Dendritic cell treated with granulocyte-macrophage colony-stimulating factor and Interleukin-4, amounts not matched to agents 40 ng/mL and 50 ng/mL, for 4 days (primary cell): ENCODE measurements at regions not wholly inside any gene's neighbourhood (a gene's known extent, or its start where the extent isn't known, plus 50 kb on each side); places are given as distances from the start of the nearest gene placed in this dataset.

ENCODE experiments used
- H3K27ac Mint-ChIP-seq: one replicate; pipeline ENCODE4 v1.8.0; 2022; ENCODE audit warnings: mild to moderate bottlenecking, mixed read lengths
- H3K27me3 Mint-ChIP-seq: one replicate; pipeline ENCODE4 v1.8.0; 2022; ENCODE audit warnings: mild to moderate bottlenecking, mixed read lengths
- H3K36me3 Mint-ChIP-seq: one replicate; pipeline ENCODE4 v1.8.0; 2022; ENCODE audit warnings: low read depth, mixed read lengths
- H3K4me1 Mint-ChIP-seq: one replicate; pipeline ENCODE4 v1.8.0; 2022; ENCODE audit warnings: low read depth, mixed read lengths
- H3K4me3 Mint-ChIP-seq: one replicate; pipeline ENCODE4 v1.8.0; 2022; ENCODE audit warnings: mild to moderate bottlenecking, moderate library complexity, mixed read lengths
- H3K9me3 Mint-ChIP-seq: one replicate; pipeline ENCODE4 v1.8.0; 2022; ENCODE audit warnings: mixed read lengths
- intact Hi-C: fragments of 100-400 bp; cut with micrococcal nuclease; formaldehyde crosslinking; loops from one replicate; pipeline ENCODE4 v1.15.0; 2022

DNA sequence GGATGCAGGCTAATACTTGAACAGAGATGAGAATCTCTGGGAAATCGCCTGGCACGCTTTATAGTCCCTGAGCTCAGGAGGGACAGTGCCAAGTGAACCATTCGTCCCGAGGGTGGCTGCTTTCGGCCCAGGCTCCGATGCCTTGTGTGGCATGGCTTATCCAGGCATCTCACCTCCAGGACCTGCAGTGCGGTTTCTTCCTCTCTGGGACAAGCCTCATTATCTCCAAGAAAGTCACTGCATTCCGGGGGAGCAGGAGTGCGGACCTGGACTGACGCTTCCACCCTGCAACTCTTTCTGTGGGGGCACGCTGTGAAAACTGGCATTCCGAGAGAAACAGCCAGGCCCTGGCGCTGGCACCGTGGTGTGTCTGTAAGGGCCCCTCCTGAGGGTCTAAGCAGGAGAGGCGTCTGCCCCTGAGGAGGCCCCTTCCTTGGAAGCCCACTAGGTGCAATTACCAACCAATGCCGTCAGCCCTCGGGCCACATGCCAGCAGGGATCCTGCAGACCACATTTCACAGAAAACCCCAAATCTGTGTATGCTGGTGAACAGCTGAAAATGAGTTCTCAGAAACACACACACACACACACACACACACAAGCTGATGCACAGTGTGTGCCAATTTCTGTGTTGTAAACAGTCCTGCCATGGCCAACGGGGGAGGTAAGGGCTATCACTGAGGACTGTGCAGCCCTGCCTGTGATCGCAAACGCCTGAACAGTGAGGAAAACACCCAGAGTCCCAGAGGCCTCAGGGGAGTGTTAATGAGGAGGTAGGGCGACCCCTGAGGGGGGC lies 351.9 kb upstream of the SALL3 start:
- H3K27ac Mint-ChIP-seq = no peak overlapping the region
- peaks cover 5% of the 10 kb centered on the region for H3K4me1 Mint-ChIP-seq
- intact Hi-C loops = no loop called here
- H3K36me3 Mint-ChIP-seq = no peaks in the 10 kb centered on the region
- no peaks in the 10 kb centered on the region for H3K9me3 Mint-ChIP-seq
- H3K4me3 Mint-ChIP-seq = no peak overlapping the region
- peaks cover 26% of the 10 kb centered on the region for H3K27me3 Mint-ChIP-seq

DNA sequence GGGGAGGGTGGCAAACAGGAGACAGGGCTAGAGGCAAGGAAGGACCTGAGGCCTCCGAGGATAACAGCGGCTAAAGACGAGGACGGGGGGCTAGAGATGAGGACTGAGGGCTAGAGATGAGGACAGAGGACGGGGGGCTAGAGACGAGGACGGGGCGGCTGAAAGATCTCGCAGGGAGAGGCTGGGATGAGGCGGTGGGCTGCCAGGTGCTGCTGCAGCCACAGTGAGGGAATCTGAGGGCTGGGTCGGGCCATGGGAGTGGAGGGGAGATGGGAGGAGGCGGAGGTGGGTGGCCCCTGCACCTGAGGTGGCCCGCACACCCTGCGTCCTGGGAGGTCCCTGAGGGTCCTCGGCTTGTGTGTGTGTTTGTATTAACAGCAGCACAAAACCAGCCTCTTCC lies 350.2 kb upstream of the SALL3 start:
- no peaks in the 10 kb centered on the region for H3K9me3 Mint-ChIP-seq
- no peak overlapping the region for H3K4me3 Mint-ChIP-seq
- H3K36me3 Mint-ChIP-seq = no peaks in the 10 kb centered on the region
- no peak overlapping the region for H3K27ac Mint-ChIP-seq
- peaks cover 15% of the 10 kb centered on the region for H3K27me3 Mint-ChIP-seq
- H3K4me1 Mint-ChIP-seq = peaks cover 5% of the 10 kb centered on the region
- intact Hi-C loops = no loop called here

DNA sequence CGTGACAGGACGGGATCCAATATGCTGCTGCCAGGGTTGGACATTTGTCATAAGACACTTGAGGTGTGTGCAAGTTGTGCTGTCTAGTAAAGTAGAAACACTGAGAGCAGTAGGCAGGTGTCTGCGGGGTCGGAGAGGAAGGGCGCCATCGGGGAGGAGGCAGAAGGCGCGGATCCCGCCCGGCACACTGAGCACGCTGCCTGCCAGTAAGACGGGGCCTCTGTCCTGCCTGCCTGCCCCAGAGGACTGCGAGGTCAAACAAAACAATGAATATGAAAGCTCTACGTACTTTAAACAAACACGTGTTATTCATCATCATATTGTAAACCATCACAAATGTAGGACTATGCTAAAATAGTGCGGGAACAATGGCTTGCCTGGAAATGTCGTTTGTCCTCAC lies 349.3 kb upstream of the SALL3 start:
- no peaks in the 10 kb centered on the region for H3K9me3 Mint-ChIP-seq
- H3K27ac Mint-ChIP-seq = no peak overlapping the region
- H3K4me1 Mint-ChIP-seq = peaks cover 4% of the 10 kb centered on the region
- intact Hi-C loops = no loop called here
- H3K4me3 Mint-ChIP-seq = no peak overlapping the region
- no peaks in the 10 kb centered on the region for H3K36me3 Mint-ChIP-seq
- H3K27me3 Mint-ChIP-seq = peaks cover 7% of the 10 kb centered on the region

DNA sequence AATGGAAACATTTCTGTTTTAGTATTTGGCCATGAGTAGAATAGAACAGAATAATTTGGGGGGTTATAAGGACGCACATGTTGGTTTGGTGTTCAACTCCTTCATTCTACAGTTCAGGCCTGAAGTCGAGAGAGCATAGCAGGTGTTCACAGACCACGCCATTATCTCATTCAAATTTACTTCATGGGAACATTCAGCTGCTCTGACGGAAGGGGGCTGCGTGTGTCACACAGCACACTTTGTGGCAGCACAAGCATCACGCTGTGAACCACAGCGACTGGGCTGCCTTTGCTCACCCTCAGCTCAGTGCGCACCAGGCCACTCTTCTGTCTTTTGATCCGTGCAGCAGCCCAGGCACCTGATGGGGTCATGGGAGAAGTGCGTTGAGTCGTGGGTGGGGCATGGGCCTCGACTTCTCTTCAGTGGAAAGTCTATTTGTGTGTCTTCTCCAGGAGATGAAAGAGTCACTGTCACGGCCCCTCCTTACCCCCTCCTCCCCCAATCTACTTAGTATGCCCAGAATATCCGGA lies 348.6 kb upstream of the SALL3 start:
- Mint-ChIP-seq H3K4me1 (no peaks in the 10 kb centered on the region), H3K27me3 (peaks cover 5% of the 10 kb centered on the region), H3K9me3 (peaks cover 6% of the 10 kb centered on the region), H3K36me3 (no peaks in the 10 kb centered on the region), H3K27ac (no peak overlapping the region), H3K4me3 (no peak overlapping the region)
- intact Hi-C loops = no loop called here

DNA sequence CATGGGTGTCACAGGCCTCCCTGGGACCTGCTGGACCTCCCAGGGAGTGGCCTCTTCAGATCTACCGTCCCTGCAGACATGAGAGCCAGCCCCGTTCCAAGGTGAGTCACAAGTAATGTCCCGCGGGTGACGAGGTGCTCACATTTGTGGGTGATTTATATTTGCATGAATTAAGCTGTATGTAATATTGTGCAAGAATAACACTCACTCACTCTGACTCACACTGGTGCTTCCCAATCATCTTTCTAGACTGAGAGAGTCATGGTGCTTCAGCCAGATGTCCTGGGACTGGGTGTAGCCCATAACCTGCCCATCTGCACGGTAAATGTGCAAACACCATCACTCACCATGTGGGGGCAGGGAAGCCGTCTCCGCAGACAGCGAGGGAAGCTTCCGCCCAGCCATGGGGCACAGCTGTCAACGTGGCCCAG lies 347.5 kb upstream of the SALL3 start:
- H3K36me3 Mint-ChIP-seq = no peaks in the 10 kb centered on the region
- H3K9me3 Mint-ChIP-seq = peaks cover 16% of the 10 kb centered on the region
- no peak overlapping the region for H3K27ac Mint-ChIP-seq
- H3K4me1 Mint-ChIP-seq = no peaks in the 10 kb centered on the region
- H3K27me3 Mint-ChIP-seq = peaks cover 5% of the 10 kb centered on the region
- intact Hi-C loops = no loop called here
- no peak overlapping the region for H3K4me3 Mint-ChIP-seq

DNA sequence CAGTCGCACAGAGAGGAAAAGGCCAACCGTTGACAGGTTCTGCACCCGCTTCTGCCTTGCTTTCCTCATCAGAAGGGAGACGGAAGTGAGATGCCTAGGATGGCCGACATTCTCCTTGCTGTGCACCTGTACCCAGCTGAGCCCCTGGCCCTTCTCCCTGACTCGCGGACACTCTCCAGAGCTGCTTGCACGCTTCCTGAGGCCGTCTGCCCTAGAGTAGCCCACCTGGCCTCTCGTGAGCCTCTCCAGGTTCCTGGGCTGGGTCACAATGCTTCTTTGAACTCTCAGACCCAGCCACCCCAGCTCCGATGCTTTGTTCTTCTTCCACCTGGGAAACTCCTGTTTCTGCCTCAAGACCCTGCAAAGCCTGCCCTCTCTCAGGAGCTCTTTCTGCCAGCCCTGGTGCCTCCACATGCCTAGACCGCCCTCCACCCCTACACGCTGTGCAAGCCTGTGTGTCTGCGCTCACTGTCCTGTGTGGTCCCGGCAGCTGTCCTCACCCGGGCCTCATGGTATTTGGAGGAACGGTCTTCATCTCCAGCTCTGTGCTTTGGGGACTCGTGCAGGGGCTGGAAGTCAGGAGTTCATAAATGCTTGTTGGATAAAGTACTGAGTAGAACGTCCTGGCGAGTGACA lies 345.4 kb upstream of the SALL3 start:
- Mint-ChIP-seq H3K4me1 (peaks cover 5% of the 10 kb centered on the region), H3K4me3 (no peak overlapping the region), H3K27me3 (no peaks in the 10 kb centered on the region), H3K36me3 (no peaks in the 10 kb centered on the region), H3K9me3 (peaks cover 16% of the 10 kb centered on the region), H3K27ac (no peak overlapping the region)
- intact Hi-C loops = no loop called here

DNA sequence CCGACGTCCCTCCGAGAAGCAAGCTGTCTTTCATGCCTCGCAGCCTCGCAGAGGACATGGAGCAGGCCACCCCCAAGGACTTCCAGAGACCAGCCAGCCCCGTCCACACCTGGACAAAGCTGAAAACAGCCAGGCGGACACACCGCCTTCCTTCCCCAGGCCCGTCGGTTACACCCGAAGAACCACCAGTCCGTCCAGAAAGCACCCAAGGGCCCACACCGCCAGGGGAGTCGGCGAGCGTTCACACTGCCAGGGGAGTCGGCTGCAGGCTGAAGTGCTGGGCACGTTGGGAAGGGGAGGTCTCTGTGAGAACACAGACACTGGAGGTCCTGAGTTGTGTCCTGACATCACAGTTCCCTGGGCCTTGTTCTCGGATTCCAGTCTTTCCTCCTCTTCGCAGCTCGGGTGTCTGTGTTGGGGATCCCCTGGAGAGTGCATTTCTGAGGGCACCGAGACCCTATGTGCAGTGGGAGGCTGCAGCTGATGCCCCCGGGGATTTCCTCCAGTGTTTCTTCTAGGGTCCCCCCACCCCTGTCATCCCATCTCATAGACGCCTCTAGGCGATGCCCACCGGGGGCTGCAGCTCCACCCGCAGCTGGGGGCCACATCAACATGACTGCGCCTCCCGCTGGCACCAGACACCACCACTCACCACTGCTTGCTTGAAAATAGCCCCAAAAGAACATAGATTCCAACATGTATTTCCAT lies 344.4 kb upstream of the SALL3 start:
- H3K9me3 Mint-ChIP-seq = peaks cover 16% of the 10 kb centered on the region
- peaks cover 7% of the 10 kb centered on the region for H3K27me3 Mint-ChIP-seq
- H3K27ac Mint-ChIP-seq = no peak overlapping the region
- no peaks in the 10 kb centered on the region for H3K36me3 Mint-ChIP-seq
- no peak overlapping the region for H3K4me3 Mint-ChIP-seq
- peaks cover 9% of the 10 kb centered on the region for H3K4me1 Mint-ChIP-seq
- intact Hi-C loops = no loop called here

DNA sequence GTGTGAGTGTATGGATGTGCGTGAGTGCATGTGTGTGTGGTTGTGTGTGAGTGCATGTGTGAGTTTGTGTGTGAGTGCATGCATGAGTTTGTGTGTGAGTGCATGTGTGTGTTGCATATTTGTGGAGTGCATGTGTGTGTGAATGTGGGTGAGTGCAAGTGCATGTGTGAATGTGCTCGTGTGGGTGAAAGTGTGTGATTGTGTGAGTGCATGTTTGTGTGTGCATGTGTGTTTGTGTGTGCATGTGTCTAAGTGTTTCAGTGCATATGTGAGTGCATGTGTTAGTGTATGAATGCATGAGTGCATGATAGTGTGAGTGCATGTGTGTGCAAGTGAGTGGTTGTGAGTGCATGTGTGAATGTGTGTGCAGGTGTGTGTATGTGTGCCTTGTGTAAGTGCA lies 343.4 kb upstream of the SALL3 start:
- H3K4me1 Mint-ChIP-seq = peaks cover 14% of the 10 kb centered on the region
- intact Hi-C loops = no loop called here
- H3K27ac Mint-ChIP-seq = no peak overlapping the region
- H3K9me3 Mint-ChIP-seq = peaks cover 16% of the 10 kb centered on the region
- no peaks in the 10 kb centered on the region for H3K36me3 Mint-ChIP-seq
- peaks cover 7% of the 10 kb centered on the region for H3K27me3 Mint-ChIP-seq
- H3K4me3 Mint-ChIP-seq = no peak overlapping the region

DNA sequence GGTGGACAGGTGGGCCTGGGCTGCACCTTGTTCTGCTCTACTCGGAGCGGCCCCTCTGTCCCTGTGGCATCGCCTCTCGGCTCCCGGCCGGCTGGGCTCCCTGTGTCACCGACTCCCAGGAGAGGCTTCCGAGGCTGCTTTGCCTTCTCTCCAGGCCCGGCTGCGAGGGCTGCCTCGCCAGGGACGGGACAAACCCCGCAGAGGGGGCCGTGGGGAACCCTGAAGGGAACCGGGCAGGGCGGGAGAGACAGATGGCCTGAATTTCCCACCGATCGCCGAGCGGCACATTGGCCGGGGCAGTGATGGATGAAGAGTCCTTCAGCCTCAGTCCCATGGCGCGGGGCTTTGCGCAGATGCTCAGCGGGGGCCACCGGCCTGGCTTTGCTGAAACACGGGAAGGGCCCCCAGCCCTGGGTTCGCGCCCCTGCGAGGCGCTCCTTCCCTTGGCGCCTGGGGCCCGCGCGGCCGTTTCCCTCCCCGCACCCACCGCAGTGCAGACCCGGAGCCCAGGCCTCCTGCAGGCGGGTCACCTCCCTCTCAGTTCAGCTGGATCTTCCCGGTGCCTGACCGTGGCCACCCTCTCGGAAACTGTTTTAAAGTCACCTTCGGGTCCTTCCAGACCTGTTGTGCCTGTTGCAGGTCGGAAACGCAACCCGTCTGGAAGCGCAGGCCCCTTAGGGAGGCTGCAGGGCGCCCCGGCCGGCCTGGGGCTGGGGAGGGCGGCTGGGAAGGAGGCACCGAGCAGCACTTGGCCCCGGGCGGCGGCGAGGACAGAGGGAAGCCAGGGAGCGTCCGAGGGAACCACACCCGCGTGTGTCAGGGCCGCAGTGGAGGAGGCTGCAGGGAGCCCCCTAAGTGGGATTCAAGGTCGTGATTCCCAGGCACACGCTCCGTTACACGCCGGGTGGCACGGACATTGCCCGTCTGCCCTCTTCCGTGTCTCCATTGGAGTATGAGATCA lies 341.9 kb upstream of the SALL3 start:
- Mint-ChIP-seq H3K4me3 (no peak overlapping the region), H3K36me3 (no peaks in the 10 kb centered on the region), H3K9me3 (peaks cover 16% of the 10 kb centered on the region), H3K27ac (no peak overlapping the region), H3K27me3 (peaks cover 7% of the 10 kb centered on the region), H3K4me1 (peaks cover 28% of the 10 kb centered on the region)
- intact Hi-C loops = no loop called here

DNA sequence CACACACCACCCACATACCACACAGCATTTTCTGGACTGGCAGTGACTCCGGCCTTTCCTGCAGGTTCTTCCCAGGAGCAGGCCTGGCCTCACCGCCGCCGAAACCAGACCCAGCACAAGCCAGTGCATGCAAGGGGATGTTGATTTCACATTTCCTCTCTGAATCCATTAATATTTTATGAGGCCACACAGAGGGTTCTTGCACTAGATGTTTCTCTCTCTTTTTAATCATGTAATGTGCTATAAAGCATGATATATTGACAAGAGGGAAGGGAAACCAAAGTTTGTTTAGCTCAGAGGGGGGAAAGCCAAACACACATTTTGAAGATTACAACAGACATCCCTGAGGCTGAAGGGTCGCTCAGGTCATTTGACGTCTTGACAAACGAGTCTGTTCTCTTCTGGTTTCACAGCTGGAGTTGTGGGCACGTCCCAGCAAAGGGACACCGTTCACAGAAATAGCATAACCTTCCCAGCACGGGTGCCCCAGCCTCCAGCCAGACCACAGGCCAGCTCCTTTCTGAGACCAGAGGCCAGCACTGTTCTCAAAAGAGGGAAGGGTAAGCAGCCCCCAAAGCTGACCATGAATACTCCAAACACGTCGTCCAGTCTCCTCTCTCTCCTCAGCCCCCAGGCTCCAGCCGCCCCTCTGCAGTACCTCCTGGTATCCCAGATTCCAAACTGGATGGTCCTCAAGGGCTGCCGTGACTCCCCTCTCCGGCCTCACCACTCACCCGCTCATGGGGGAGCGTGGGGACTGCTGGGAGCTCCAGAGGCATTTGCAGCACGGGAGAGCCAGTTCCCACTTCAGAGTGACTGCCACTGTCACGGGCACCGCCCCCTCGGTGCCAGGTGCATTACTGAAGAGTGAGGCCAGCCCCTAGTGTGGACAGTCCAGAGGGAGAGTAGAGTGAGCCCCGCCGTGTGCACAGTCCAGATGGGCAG lies 340.3 kb upstream of the SALL3 start:
- Mint-ChIP-seq H3K4me3 (no peak overlapping the region), H3K36me3 (no peaks in the 10 kb centered on the region), H3K27ac (no peak overlapping the region), H3K27me3 (peaks cover 7% of the 10 kb centered on the region), H3K9me3 (peaks cover 16% of the 10 kb centered on the region), H3K4me1 (peaks cover 37% of the 10 kb centered on the region)
- intact Hi-C loops = no loop called here

DNA sequence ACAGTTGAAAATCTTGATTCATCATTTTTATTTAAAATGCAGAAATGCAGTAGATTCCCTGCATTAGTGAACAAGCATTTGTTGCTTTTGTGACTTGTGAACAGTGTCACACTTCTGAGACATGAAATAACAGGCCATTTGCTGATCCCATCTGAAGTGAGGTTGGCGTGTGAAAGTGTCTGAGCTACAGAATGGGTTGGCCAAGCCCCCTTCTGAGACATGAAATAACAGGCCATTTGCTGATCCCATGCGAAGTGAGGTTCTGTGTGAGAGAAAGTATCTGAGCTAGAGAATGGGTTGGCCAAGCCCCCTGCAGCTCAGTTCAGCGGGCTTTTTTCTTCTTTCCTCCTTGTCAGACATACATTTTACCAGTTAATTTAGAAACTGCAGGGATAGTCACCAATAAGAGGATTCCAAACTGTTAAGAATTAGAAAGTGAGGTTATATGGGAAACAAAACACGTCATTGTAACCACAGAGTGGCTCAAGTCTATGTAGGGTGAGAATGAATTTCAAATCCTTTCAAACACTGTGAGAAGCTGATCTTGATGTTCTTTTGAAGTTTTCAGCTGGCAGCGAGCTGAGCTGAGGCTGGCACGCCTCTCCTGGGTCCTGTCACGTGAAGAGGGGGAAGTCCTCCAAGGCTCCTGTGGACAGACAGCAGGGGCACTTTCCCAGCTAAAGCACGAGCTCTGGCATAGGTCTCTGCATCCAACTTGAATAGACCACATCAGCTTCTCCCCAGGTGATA lies 339.2 kb upstream of the SALL3 start:
- Mint-ChIP-seq H3K27me3 (peaks cover 7% of the 10 kb centered on the region), H3K4me1 (peaks cover 37% of the 10 kb centered on the region), H3K4me3 (no peak overlapping the region), H3K36me3 (no peaks in the 10 kb centered on the region), H3K9me3 (peaks cover 16% of the 10 kb centered on the region), H3K27ac (no peak overlapping the region)
- intact Hi-C loops = no loop called here

DNA sequence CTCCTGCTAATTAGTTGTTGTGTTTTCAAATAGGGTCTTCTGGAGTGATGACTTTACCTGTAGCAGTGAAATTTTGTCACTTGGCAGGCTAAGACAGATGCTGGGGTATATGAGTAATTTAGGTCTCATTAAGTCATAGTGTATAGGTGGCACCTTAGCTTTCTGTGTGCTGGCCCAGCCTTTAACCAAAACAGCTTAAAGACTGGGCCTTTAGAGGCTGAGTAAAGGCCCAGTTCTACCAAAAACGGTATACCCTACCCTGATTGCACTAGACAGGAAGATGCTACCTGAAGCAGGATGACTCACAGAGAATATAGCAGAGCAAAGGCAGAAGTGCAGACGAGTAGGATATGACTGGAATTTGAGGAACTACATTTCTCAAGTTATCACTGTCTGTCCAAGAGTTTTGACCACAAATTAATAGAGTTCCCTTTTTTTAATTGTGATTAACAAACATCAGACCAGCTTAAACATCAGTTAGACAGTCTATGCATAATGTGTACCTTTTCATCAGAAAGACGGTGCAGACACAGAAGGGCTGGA lies 337.9 kb upstream of the SALL3 start:
- H3K36me3 Mint-ChIP-seq = no peaks in the 10 kb centered on the region
- no peak overlapping the region for H3K4me3 Mint-ChIP-seq
- intact Hi-C loops = no loop called here
- H3K4me1 Mint-ChIP-seq = peaks cover 37% of the 10 kb centered on the region
- H3K9me3 Mint-ChIP-seq = peaks cover 3% of the 10 kb centered on the region
- no peak overlapping the region for H3K27ac Mint-ChIP-seq
- peaks cover 7% of the 10 kb centered on the region for H3K27me3 Mint-ChIP-seq
